A549 (cell line): ENCODE measurements at regions not wholly inside any gene's neighbourhood (a gene's known extent, or its start where the extent isn't known, plus 50 kb on each side); places are given as distances from the start of the nearest gene placed in this dataset.

Experiments
- ATAC-seq, 2 experiments: fragments of 200-7000 bp in 1 of 2; fragments of >200 bp in 1 of 2; cut with Nextera tagmentation in 1 of 2; cut with Tn5 transposase in 1 of 2; 3 replicates each; pipeline versions ENCODE4 v1.8.0 to v1.9.1; 2018 to 2020; ENCODE audit warnings: mild to moderate bottlenecking in 1 of 2, moderate library complexity in 1 of 2
- CTCF ChIA-PET: fragments of 300-600 bp; sonication (Branson Sonifier 250); formaldehyde crosslinking; extraction: SDS; loops from one replicate; lab custom pipeline; 2021; ENCODE audit warnings: antibody characterized with exemption, inconsistent platforms; lab: Yijun Ruan, JAX
- POLR2A ChIA-PET: fragments of 350-600 bp; formaldehyde crosslinking; extraction: SDS; loops from one replicate; lab custom pipeline; 2021; ENCODE audit warnings: antibody characterized with exemption, inconsistent platforms; lab: Yijun Ruan, JAX
- DNase-seq, 2 experiments: peaks; one replicate each; pipeline versions ENCODE4 v3.0.0 to v3.0.0-alpha.2; 2011 to 2016; ENCODE audit warnings: low read depth in 1 of 2, low spot score in 1 of 2
- FAIRE-seq: peaks from 2 replicates; lab custom pipeline; 2011; peaks lifted over from hg19 to GRCh38; lab: Jason Lieb, UNC
- H3K27ac ChIP-seq, 2 experiments: fragments of >200 bp; sonication (Bioruptor Twin); formaldehyde crosslinking; 3 replicates each; pipeline ENCODE4 v1.5.1; 2016 to 2017
- H3K4me1 ChIP-seq: fragments of >200 bp; sonication (Bioruptor Twin); formaldehyde crosslinking; 3 replicates; pipeline ENCODE4 v1.6.1; 2016
- H3K4me2 ChIP-seq: fragments of >200 bp; sonication (Bioruptor Twin); formaldehyde crosslinking; 3 replicates; pipeline ENCODE4 v1.6.1; 2016
- H3K4me3 ChIP-seq: fragments of >200 bp; sonication (Bioruptor Twin); formaldehyde crosslinking; 3 replicates; pipeline ENCODE4 v1.5.1; 2016
- H3K9me3 ChIP-seq: fragments of >200 bp; sonication (Bioruptor Twin); formaldehyde crosslinking; 3 replicates; pipeline ENCODE4 v1.6.1; 2016
- ATOH8 ChIP-seq: fragments of 250-450 bp; sonication (Bioruptor Pico); IDR thresholded peaks from 2 replicates; pipeline ENCODE4 v1.5.0; 2020; ENCODE audit warnings: low read depth, mild to moderate bottlenecking, moderate library complexity
- BCL3 ChIP-seq: fragments of >200 bp; sonication (Bioruptor Twin); formaldehyde crosslinking; IDR thresholded peaks from 3 replicates; pipeline ENCODE4 v1.6.1; 2016
- CBX2 ChIP-seq: fragments of 200-600 bp; sonication (generic); IDR thresholded peaks from 2 replicates; pipeline ENCODE4 v1.6.1; 2016; ENCODE audit warnings: low read depth, mild to moderate bottlenecking, borderline replicate concordance
- CHD4 ChIP-seq: fragments of 200-600 bp; sonication (generic); IDR thresholded peaks from 2 replicates; pipeline ENCODE4 v1.6.1; 2016; ENCODE audit warnings: antibody characterized with exemption, mild to moderate bottlenecking, borderline replicate concordance
- ELK1 ChIP-seq: fragments of 150-350 bp; IDR thresholded peaks from 2 replicates; pipeline ENCODE4 v1.6.1; 2014; ENCODE audit warnings: low read depth, mild to moderate bottlenecking, low read length
- ESRRA ChIP-seq: fragments of 150-350 bp; IDR thresholded peaks from 2 replicates; pipeline ENCODE4 v1.6.1; 2014; ENCODE audit warnings: mild to moderate bottlenecking, low read length, borderline replicate concordance
- FOSB ChIP-seq: fragments of 250-450 bp; sonication (Bioruptor Pico); IDR thresholded peaks from 2 replicates; pipeline ENCODE4 v1.5.0; 2020; ENCODE audit warnings: mild to moderate bottlenecking, moderate library complexity
- FOXS1 ChIP-seq: fragments of 250-450 bp; sonication (Bioruptor Pico); IDR thresholded peaks from 2 replicates; pipeline ENCODE4 v1.5.0; 2020; ENCODE audit warnings: mild to moderate bottlenecking, moderate library complexity
- GATA3 ChIP-seq: IDR thresholded peaks from 2 replicates; pipeline ENCODE4 v1.6.1; 2012; ENCODE audit warnings: borderline replicate concordance
- HES2 ChIP-seq: fragments of >200 bp; sonication (Bioruptor Twin); formaldehyde crosslinking; IDR thresholded peaks from 2 replicates; pipeline ENCODE4 v1.6.1; 2016
- HEYL ChIP-seq: fragments of 250-450 bp; sonication (Bioruptor Pico); IDR thresholded peaks from 2 replicates; pipeline ENCODE4 v1.8.0; 2021; ENCODE audit warnings: mild to moderate bottlenecking, moderate library complexity
- KDM1A ChIP-seq: fragments of 200-600 bp; sonication (generic); IDR thresholded peaks from 2 replicates; pipeline ENCODE4 v1.6.1; 2016; ENCODE audit warnings: low read depth, mild to moderate bottlenecking
- MYC ChIP-seq: IDR thresholded peaks from 2 replicates; pipeline ENCODE4 v1.6.1; 2012; ENCODE audit warnings: mild to moderate bottlenecking, inconsistent platforms, low read length, improper control_type of control experiment, borderline replicate concordance
- NPAS2 ChIP-seq: fragments of 250-450 bp; sonication (Bioruptor Pico); IDR thresholded peaks from 2 replicates; pipeline ENCODE4 v1.8.0; 2022; ENCODE audit warnings: mild to moderate bottlenecking, moderate library complexity, borderline replicate concordance
- NR3C1 ChIP-seq: fragments of >200 bp; sonication (Bioruptor Twin); formaldehyde crosslinking; IDR thresholded peaks from 3 replicates; pipeline ENCODE4 v1.6.1; 2017
- REST ChIP-seq: fragments of 200-600 bp; sonication (generic); IDR thresholded peaks from 2 replicates; pipeline ENCODE4 v1.6.1; 2016; ENCODE audit warnings: antibody characterized with exemption, mild to moderate bottlenecking, moderate library complexity
- RNF2 ChIP-seq: fragments of 200-600 bp; sonication (generic); IDR thresholded peaks from 2 replicates; pipeline ENCODE4 v1.6.1; 2016; ENCODE audit warnings: low read depth, mild to moderate bottlenecking, antibody characterized with exemption, moderate library complexity, borderline replicate concordance
- SMC3 ChIP-seq: fragments of >200 bp; sonication (Bioruptor Twin); formaldehyde crosslinking; IDR thresholded peaks from 3 replicates; pipeline ENCODE4 v1.6.1; 2018; ENCODE audit warnings: inconsistent platforms
- TFCP2L1 ChIP-seq: fragments of 250-450 bp; sonication (Bioruptor Pico); IDR thresholded peaks from 2 replicates; pipeline ENCODE4 v1.5.0; 2021; ENCODE audit warnings: mild to moderate bottlenecking
- TP53 ChIP-seq: fragments of 250-450 bp; sonication (Bioruptor Pico); IDR thresholded peaks from 2 replicates; pipeline ENCODE4 v1.5.0; 2021; ENCODE audit warnings: mild to moderate bottlenecking, moderate library complexity
- USF2 ChIP-seq: fragments of 450-650 bp; IDR thresholded peaks from 2 replicates; pipeline ENCODE4 v1.6.1; 2014; ENCODE audit warnings: antibody characterized with exemption
- ZC3H11A ChIP-seq: fragments of 450-650 bp; IDR thresholded peaks from 2 replicates; pipeline ENCODE4 v1.6.1; 2014; ENCODE audit warnings: antibody characterized with exemption, mild to moderate bottlenecking
- ZSCAN20 ChIP-seq: fragments of 250-450 bp; sonication (Bioruptor Pico); IDR thresholded peaks from 2 replicates; pipeline ENCODE4 v1.8.0; 2022; ENCODE audit warnings: mild to moderate bottlenecking, moderate library complexity
- WGBS: methylation state at CpG from one replicate; pipeline ENCODE4 v1.1.6; 2017; ENCODE audit errors: missing lambda C conversion rate; 5-methylcytosine and 5-hydroxymethylcytosine counted together

- H3K27ac ChIP-seq = no peak overlapping the region
- H3K9me3 ChIP-seq = no peaks in the 10 kb centered on the region
- ChIA-PET POLR2A (no interaction called here), CTCF (no interaction called here)
- no peak overlapping the region for H3K4me2 ChIP-seq
- ATAC-seq = no peak
- TF ChIP-seq SMC3 (no peak), MYC (no peak), ELK1 (no peak), TFCP2L1 (no peak), CHD4 (no peak), ZSCAN20 (no peak), KDM1A (no peak), GATA3 (no peak)
- H3K4me1 ChIP-seq = no peaks in the 10 kb centered on the region
- FAIRE-seq = no peak
- H3K4me3 ChIP-seq = no peak overlapping the region
- 51% methylated on average over 5 of the region's 5 CpGs for WGBS
- DNase-seq = no peak
Measured at GRCh38 chr4:182014164-182014563, 229.0 kb upstream of the TENM3 start.

GRCh38 chr4:182015014-182015413, 228.2 kb upstream of the TENM3 start:
- WGBS = 49% methylated on average over 11 of the region's 11 CpGs
- Histone ChIP-seq H3K4me2 (no peak overlapping the region), H3K27ac (no peak overlapping the region), H3K4me3 (no peak overlapping the region), H3K9me3 (no peaks in the 10 kb centered on the region), H3K4me1 (no peaks in the 10 kb centered on the region)
- FAIRE-seq = no peak
- TF ChIP-seq NPAS2 (CRISPR knock-in tag) (no peak), SMC3 (no peak)
- ATAC-seq = no peak
- no peak for DNase-seq
- ChIA-PET CTCF (no interaction called here), POLR2A (no interaction called here)

- no peak for TF ChIP-seq HES2
- TF ChIP-seq ATOH8 = no peak
- no peak for TF ChIP-seq HEYL (CRISPR knock-in tag)
- TF ChIP-seq USF2 = no peak
- no peak for TF ChIP-seq REST
- no peak for TF ChIP-seq RNF2
- no peak for TF ChIP-seq TP53 (CRISPR knock-in tag)
- no peak for TF ChIP-seq CBX2
- no peak for TF ChIP-seq ESRRA
- no peak for TF ChIP-seq BCL3
- TF ChIP-seq NR3C1 = no peak
- TF ChIP-seq FOXS1 (CRISPR knock-in tag) = no peak
- TF ChIP-seq ZC3H11A = no peak
- TF ChIP-seq FOSB (CRISPR knock-in tag) = no peak
- no peak for TF ChIP-seq SMC3
- Histone ChIP-seq H3K27ac (no peak overlapping the region), H3K9me3 (no peaks in the 10 kb centered on the region), H3K4me1 (no peaks in the 10 kb centered on the region), H3K4me2 (no peak overlapping the region), H3K4me3 (no peak overlapping the region)
- ChIA-PET POLR2A (no interaction called here), CTCF (no interaction called here)
- ATAC-seq (no peak), DNase-seq (peak in 1 of 2 experiments; percentile 1), FAIRE-seq (no peak)
- WGBS = 4% methylated on average over 6 of the region's 6 CpGs
Measured at GRCh38 chr4:182015893-182016292, 227.3 kb upstream of the TENM3 start.
